ENCODE measurements at regions not wholly inside any gene's neighbourhood (a gene's known extent, or its start where the extent isn't known, plus 50 kb on each side); places are given as distances from the start of the nearest gene placed in this dataset.

- no peak for DNase-seq
Observed at GRCh38 chr18:25621682-25622081, 269.7 kb upstream of the ZNF521 start.

- DNase-seq: no peak
Observed at GRCh38 chr18:25621144-25621543, 269.2 kb upstream of the ZNF521 start.

- no peak for DNase-seq
Observed at GRCh38 chr18:25614168-25614567, 262.2 kb upstream of the ZNF521 start.

- DNase-seq: no peak
Observed at GRCh38 chr18:25612466-25612865, 260.5 kb upstream of the ZNF521 start.

- DNase-seq: no peak
Observed at GRCh38 chr18:25608091-25608490, 256.1 kb upstream of the ZNF521 start.

GRCh38 chr18:25604894-25605597, 253.1 kb upstream of the ZNF521 start:
- DNase-seq: no peak

GRCh38 chr18:25604196-25604893, 252.4 kb upstream of the ZNF521 start:
- no peak for DNase-seq

- DNase-seq: no peak
Observed at GRCh38 chr18:25599443-25599842, 247.5 kb upstream of the ZNF521 start.

- DNase-seq: no peak
Observed at GRCh38 chr18:25597476-25597875, 245.5 kb upstream of the ZNF521 start.

- no peak for DNase-seq
Observed at GRCh38 chr18:25595274-25596060, 243.5 kb upstream of the ZNF521 start.

GRCh38 chr18:25594351-25594750, 242.4 kb upstream of the ZNF521 start:
- no peak for DNase-seq

- DNase-seq: no peak
Observed at GRCh38 chr18:25592804-25593360, 240.9 kb upstream of the ZNF521 start.

GRCh38 chr18:25590456-25590855, 238.5 kb upstream of the ZNF521 start:
- no peak for DNase-seq

- no peak for DNase-seq
Observed at GRCh38 chr18:25587545-25587944, 235.6 kb upstream of the ZNF521 start.

- no peak for DNase-seq
Observed at GRCh38 chr18:25568986-25569385, 217.0 kb upstream of the ZNF521 start.

- DNase-seq: no peak
Observed at GRCh38 chr18:25563816-25564683, 212.1 kb upstream of the ZNF521 start.

GRCh38 chr18:25563346-25563745, 211.4 kb upstream of the ZNF521 start:
- no peak for DNase-seq

GRCh38 chr18:25561918-25562317, 210.0 kb upstream of the ZNF521 start:
- no peak for DNase-seq

GRCh38 chr18:25560369-25560768, 208.4 kb upstream of the ZNF521 start:
- DNase-seq: no peak

GRCh38 chr18:25557011-25557410, 205.0 kb upstream of the ZNF521 start:
- DNase-seq: no peak

- no peak for DNase-seq
Observed at GRCh38 chr18:25553631-25554263, 201.8 kb upstream of the ZNF521 start.
